ENCODE measurements at regions not wholly inside any gene's neighbourhood (a gene's known extent, or its start where the extent isn't known, plus 50 kb on each side); places are given as distances from the start of the nearest gene placed in this dataset.

- DNase-seq (ENCODE audit: low read depth), result no peak
Measured at GRCh38 chr2:176502619-176503018, 233.4 kb downstream of the MTX2 start.

- DNase-seq (ENCODE audit: low read depth), result no peak
Measured at GRCh38 chr2:176503776-176504175, 234.5 kb downstream of the MTX2 start.

GRCh38 chr2:176504440-176504839 lies 235.2 kb downstream of the MTX2 start:
- DNase-seq (ENCODE audit: low read depth), result no peak

- peak; percentile 52 for DNase-seq (ENCODE audit: low read depth)
Measured at GRCh38 chr2:176507786-176508185, 238.5 kb downstream of the MTX2 start.

- no peak for DNase-seq (ENCODE audit: low read depth)
Measured at GRCh38 chr2:176508374-176508773, 239.1 kb downstream of the MTX2 start.

GRCh38 chr2:176508984-176509740 lies 239.9 kb downstream of the MTX2 start:
- peak; percentile 48 for DNase-seq (ENCODE audit: low read depth)

- DNase-seq (ENCODE audit: low read depth), result no peak
Measured at GRCh38 chr2:176514276-176514675, 245.0 kb downstream of the MTX2 start.

- no peak for DNase-seq (ENCODE audit: low read depth)
Measured at GRCh38 chr2:176514805-176515500, 245.7 kb downstream of the MTX2 start.

GRCh38 chr2:176516051-176516602 lies 246.9 kb downstream of the MTX2 start:
- no peak for DNase-seq (ENCODE audit: low read depth)

- DNase-seq (ENCODE audit: low read depth), result no peak
Measured at GRCh38 chr2:176518823-176519222, 249.6 kb downstream of the MTX2 start.

- no peak for DNase-seq (ENCODE audit: low read depth)
Measured at GRCh38 chr2:176521878-176522670, 252.8 kb downstream of the MTX2 start.

GRCh38 chr2:176525086-176525485 lies 255.8 kb downstream of the MTX2 start:
- no peak for DNase-seq (ENCODE audit: low read depth)

- peak; percentile 56 for DNase-seq (ENCODE audit: low read depth)
Measured at GRCh38 chr2:176526995-176527901, 258.0 kb downstream of the MTX2 start.

- no peak for DNase-seq (ENCODE audit: low read depth)
Measured at GRCh38 chr2:176531608-176532007, 262.4 kb downstream of the MTX2 start.

GRCh38 chr2:176533505-176534193 lies 264.4 kb downstream of the MTX2 start:
- DNase-seq (ENCODE audit: low read depth), result no peak

- peak; percentile 82 for DNase-seq (ENCODE audit: low read depth)
Measured at GRCh38 chr2:176534798-176535466, 265.7 kb downstream of the MTX2 start.

GRCh38 chr2:176535467-176536113 lies 266.3 kb downstream of the MTX2 start:
- peak; percentile 40 for DNase-seq (ENCODE audit: low read depth)

- DNase-seq (ENCODE audit: low read depth), result no peak
Measured at GRCh38 chr2:176536439-176537133, 267.3 kb downstream of the MTX2 start.

GRCh38 chr2:176537932-176538331 lies 268.7 kb downstream of the MTX2 start:
- DNase-seq (ENCODE audit: low read depth), result no peak

All from stromal cell of bone marrow (primary cell).